ENCODE measurements at regions not wholly inside any gene's neighbourhood (a gene's known extent, or its start where the extent isn't known, plus 50 kb on each side); places are given as distances from the start of the nearest gene placed in this dataset.

GRCh38 chr16:13634253-13634652 lies 285.7 kb upstream of the ERCC4 start:
- no peak for TF ChIP-seq POLR2AphosphoS5 (IDR thresholded peaks at IDR 0.05; ENCODE audit: low read depth, low read length)
- no peak for TF ChIP-seq POLR2A (IDR thresholded peaks at IDR 0.05; ENCODE audit: low read depth, low read length)
- no peak for TF ChIP-seq TAF1 (IDR thresholded peaks at IDR 0.05; ENCODE audit: borderline replicate concordance, low read depth, low read length)
